ENCODE measurements at regions not wholly inside any gene's neighbourhood (a gene's known extent, or its start where the extent isn't known, plus 50 kb on each side); places are given as distances from the start of the nearest gene placed in this dataset.

DNA sequence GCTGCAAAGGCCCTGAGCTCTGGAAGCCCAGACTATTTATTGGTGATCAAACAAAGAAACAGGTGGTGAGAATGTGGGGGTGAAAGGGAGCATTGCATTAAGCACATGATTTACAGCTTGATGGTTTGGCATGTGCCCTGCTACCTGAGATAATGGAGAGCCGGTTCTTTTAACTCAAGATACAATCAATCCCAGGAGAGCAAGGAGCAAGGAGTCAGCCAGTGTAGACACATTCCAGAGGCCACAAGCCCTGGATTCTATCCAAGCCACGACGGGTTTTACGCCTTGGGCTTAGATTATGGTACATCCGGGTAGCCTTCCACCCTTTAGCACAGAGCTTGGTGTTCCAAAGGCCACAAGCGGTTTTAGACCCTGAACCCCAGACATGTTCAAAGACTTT is 292.2 kb downstream of the CYLC2 start:
- TF ChIP-seq, protein P1, sequence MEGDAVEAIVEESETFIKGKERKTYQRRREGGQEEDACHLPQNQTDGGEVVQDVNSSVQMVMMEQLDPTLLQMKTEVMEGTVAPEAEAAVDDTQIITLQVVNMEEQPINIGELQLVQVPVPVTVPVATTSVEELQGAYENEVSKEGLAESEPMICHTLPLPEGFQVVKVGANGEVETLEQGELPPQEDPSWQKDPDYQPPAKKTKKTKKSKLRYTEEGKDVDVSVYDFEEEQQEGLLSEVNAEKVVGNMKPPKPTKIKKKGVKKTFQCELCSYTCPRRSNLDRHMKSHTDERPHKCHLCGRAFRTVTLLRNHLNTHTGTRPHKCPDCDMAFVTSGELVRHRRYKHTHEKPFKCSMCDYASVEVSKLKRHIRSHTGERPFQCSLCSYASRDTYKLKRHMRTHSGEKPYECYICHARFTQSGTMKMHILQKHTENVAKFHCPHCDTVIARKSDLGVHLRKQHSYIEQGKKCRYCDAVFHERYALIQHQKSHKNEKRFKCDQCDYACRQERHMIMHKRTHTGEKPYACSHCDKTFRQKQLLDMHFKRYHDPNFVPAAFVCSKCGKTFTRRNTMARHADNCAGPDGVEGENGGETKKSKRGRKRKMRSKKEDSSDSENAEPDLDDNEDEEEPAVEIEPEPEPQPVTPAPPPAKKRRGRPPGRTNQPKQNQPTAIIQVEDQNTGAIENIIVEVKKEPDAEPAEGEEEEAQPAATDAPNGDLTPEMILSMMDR (optimal IDR thresholded peaks at IDR 0.05 in 1 of 3, IDR thresholded peaks at IDR 0.05 in 1 of 3, conservative IDR thresholded peaks at IDR 0.05 in 1 of 3; ENCODE audit: extremely low read depth in 1 of 3, insufficient read depth in 2 of 3, low read length in 3 of 3), result no peak
- no peak for TF ChIP-seq EZH2 (IDR thresholded peaks at IDR 0.05; ENCODE audit: low read length)

Measured in keratinocyte (primary cell).